Hepatocyte (in vitro differentiated cells): ENCODE measurements at regions not wholly inside any gene's neighbourhood (a gene's known extent, or its start where the extent isn't known, plus 50 kb on each side); places are given as distances from the start of the nearest gene placed in this dataset.
"Not testable (repeated sequence)": the region's sequence is repeated elsewhere in the genome, so short reads cannot be mapped to it uniquely, and the experiment has no call there.

Experiments used
- EZH2 ChIP-seq: fragments of 200-600 bp; sonication (generic); IDR thresholded peaks from 2 replicates; pipeline ENCODE4 v1.6.1; 2016; ENCODE audit warnings: antibody characterized with exemption, mild to moderate bottlenecking, borderline replicate concordance
- EZH2phosphoT487 ChIP-seq: fragments of 200-600 bp; sonication (generic); IDR thresholded peaks from one replicate; pipeline ENCODE4 v1.6.1; 2018; ENCODE audit warnings: antibody characterized with exemption, mild to moderate bottlenecking, low read depth, moderate library complexity; ENCODE audit not compliant: unreplicated experiment, severe bottlenecking
- TF ChIP-seq, protein P1 (sequence below): fragments of 200-600 bp; sonication (generic); IDR thresholded peaks from 2 replicates; pipeline ENCODE4 v1.5.1; 2016; ENCODE audit warnings: antibody characterized with exemption, mild to moderate bottlenecking; ENCODE audit not compliant: poor library complexity

DNA sequence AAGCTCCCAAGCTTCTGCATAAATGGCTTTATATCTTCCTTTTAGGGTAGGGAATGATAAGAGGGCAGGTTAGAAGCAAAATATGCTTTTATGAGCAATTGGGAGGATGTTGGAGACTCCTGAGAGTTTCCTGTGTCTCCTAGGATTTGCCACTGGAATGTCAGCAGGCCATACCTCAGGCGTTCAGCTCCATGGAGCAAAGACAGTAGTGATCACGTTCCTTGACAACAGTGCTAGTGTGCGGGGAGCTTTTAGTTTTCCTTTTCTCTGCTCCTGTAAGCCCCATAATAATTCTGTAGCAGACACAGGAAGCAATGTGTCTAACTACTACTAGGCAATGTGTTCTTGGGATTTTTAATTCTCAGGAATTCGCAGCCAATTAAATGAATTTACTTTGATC, 113.6 kb downstream of the SRGAP2 start:
- TF ChIP-seq, protein P1, sequence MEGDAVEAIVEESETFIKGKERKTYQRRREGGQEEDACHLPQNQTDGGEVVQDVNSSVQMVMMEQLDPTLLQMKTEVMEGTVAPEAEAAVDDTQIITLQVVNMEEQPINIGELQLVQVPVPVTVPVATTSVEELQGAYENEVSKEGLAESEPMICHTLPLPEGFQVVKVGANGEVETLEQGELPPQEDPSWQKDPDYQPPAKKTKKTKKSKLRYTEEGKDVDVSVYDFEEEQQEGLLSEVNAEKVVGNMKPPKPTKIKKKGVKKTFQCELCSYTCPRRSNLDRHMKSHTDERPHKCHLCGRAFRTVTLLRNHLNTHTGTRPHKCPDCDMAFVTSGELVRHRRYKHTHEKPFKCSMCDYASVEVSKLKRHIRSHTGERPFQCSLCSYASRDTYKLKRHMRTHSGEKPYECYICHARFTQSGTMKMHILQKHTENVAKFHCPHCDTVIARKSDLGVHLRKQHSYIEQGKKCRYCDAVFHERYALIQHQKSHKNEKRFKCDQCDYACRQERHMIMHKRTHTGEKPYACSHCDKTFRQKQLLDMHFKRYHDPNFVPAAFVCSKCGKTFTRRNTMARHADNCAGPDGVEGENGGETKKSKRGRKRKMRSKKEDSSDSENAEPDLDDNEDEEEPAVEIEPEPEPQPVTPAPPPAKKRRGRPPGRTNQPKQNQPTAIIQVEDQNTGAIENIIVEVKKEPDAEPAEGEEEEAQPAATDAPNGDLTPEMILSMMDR = not testable (repeated sequence)
- not testable (repeated sequence) for TF ChIP-seq EZH2, EZH2phosphoT487
